Ovary (tissue), 7 donors: ENCODE measurements at regions not wholly inside any gene's neighbourhood (a gene's known extent, or its start where the extent isn't known, plus 50 kb on each side); places are given as distances from the start of the nearest gene placed in this dataset.

Experiments
- DNase-seq, 5 donors: peaks; one replicate each; pipeline ENCODE4 v3.0.0-alpha.2; 2019 to 2020
- H3K27ac ChIP-seq, 2 donors: fragments of 200-600 bp; one replicate each; pipeline versions ENCODE4 v1.5.1 to v1.8.0; 2019 to 2022
- H3K27me3 ChIP-seq: fragments of 200-600 bp; one replicate; pipeline ENCODE4 v1.8.0; 2022
- H3K36me3 ChIP-seq: fragments of 200-600 bp; sonication (generic); one replicate; pipeline ENCODE4 v1.5.1; 2019
- H3K4me1 ChIP-seq: one replicate; pipeline ENCODE4 v1.8.1; 2013; ENCODE audit warnings: mild to moderate bottlenecking, moderate library complexity; ENCODE audit not compliant: insufficient read depth
- H3K4me3 ChIP-seq: fragments of 200-600 bp; sonication (generic); one replicate; pipeline ENCODE4 v1.5.1; 2017
- H3K9me3 ChIP-seq, 2 donors: fragments of 200-600 bp in 1 of 2; sonication (generic) in 1 of 2; one replicate each; pipeline versions ENCODE4 v1.5.1 to v1.8.1; 2013 to 2019; ENCODE audit warnings: mild to moderate bottlenecking in 1 of 2, moderate library complexity in 1 of 2
- EP300 ChIP-seq: sonication (generic); formaldehyde crosslinking; IDR thresholded peaks from one replicate; pipeline ENCODE4 v1.6.1; 2017; ENCODE audit warnings: antibody characterized with exemption
- POLR2A ChIP-seq: fragments of 450-650 bp; IDR thresholded peaks from one replicate; pipeline ENCODE4 v1.6.1; 2017; ENCODE audit warnings: antibody characterized with exemption, mild to moderate bottlenecking, moderate library complexity
- WGBS, 3 donors: extraction: QIAGEN DNeasy Blood & Tissue Kit in 1 of 3; methylation state at CpG; one replicate each; pipeline versions ENCODE4 v1.1.5 to v1.1.7; 2013 to 2017; 5-methylcytosine and 5-hydroxymethylcytosine counted together
- intact Hi-C, 4 donors: fragments of 100-400 bp; cut with DNase I; formaldehyde crosslinking; loops; one replicate each; pipeline versions ENCODE4 v1.11.0 to v1.15.1; 2022 to 2023
- TF ChIP-seq, protein P1 (sequence below), 3 donors: fragments of 450-650 bp in 2 of 3; fragments of 200-600 bp in 1 of 3; IDR thresholded peaks; one replicate each; pipeline versions ENCODE4 v1.5.1 to v1.8.0; 2016 to 2022; ENCODE audit warnings: antibody characterized with exemption in 3 of 3, mild to moderate bottlenecking in 1 of 3
- donor health status: DM: no; HTN: no; CAD: no; lungs with moderate emphysema.
- donor health status: DM: no; HTN: no; CAD: no.
- donor health status: Bipolar disorder and iron deficiency.
- donor health status: DM: no; HTN: no; CAD: no.
- donor health status: DM: yes; HTN: yes; CAD: no.

- DNase-seq, result no peak
- TF ChIP-seq POLR2A (no peak), EP300 (no peak)
- TF ChIP-seq, protein P1, sequence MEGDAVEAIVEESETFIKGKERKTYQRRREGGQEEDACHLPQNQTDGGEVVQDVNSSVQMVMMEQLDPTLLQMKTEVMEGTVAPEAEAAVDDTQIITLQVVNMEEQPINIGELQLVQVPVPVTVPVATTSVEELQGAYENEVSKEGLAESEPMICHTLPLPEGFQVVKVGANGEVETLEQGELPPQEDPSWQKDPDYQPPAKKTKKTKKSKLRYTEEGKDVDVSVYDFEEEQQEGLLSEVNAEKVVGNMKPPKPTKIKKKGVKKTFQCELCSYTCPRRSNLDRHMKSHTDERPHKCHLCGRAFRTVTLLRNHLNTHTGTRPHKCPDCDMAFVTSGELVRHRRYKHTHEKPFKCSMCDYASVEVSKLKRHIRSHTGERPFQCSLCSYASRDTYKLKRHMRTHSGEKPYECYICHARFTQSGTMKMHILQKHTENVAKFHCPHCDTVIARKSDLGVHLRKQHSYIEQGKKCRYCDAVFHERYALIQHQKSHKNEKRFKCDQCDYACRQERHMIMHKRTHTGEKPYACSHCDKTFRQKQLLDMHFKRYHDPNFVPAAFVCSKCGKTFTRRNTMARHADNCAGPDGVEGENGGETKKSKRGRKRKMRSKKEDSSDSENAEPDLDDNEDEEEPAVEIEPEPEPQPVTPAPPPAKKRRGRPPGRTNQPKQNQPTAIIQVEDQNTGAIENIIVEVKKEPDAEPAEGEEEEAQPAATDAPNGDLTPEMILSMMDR (IDR thresholded peaks at IDR 0.05), result no peak
- Histone ChIP-seq H3K4me1 (no peaks in the 10 kb centered on the region), H3K36me3 (no peaks in the 10 kb centered on the region), H3K4me3 (no peak overlapping the region), H3K27ac (no peak overlapping the region), H3K27me3 (no peaks in the 10 kb centered on the region), H3K9me3 (no peaks in the 10 kb centered on the region)
- 63 to 71% (median 70%) methylated on average over 5 of the region's 5 CpGs for WGBS, 3 donors
- intact Hi-C loops, result no loop called here
Measured at GRCh38 chr14:54047645-54048308, 91.2 kb upstream of the BMP4 start.

- Histone ChIP-seq H3K36me3 (no peaks in the 10 kb centered on the region), H3K27ac (no peak overlapping the region), H3K27me3 (no peaks in the 10 kb centered on the region), H3K4me3 (no peak overlapping the region), H3K9me3 (no peaks in the 10 kb centered on the region), H3K4me1 (no peaks in the 10 kb centered on the region)
- intact Hi-C loops, result no loop called here
- TF ChIP-seq, protein P1 (IDR thresholded peaks at IDR 0.05), result no peak
- TF ChIP-seq POLR2A (no peak), EP300 (no peak)
- WGBS, 3 donors, result 95 to 96% (median 96%) methylated on average over 9 of the region's 9 CpGs
- DNase-seq, result no peak
Measured at GRCh38 chr14:54048311-54048710, 91.7 kb upstream of the BMP4 start.

DNA sequence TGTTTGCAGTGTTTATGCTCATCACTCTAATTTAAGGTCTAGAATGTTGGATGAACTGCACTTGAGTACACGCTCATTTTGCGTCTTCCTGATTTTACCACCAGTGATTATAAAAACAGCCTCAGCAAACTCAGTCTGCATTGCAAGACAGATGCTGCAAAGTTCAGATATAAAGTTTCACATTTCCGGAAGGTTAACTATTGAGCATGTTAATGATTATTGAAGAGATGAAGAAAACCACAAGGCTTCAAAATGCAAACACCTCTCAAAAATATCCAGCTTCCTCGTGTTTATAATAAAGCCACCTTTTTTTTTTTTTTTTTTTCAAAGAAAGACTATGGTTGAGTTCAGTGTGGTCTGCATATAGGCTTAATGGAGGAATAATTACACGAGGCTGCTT, 92.1 kb upstream of the BMP4 start:
- H3K4me1 ChIP-seq, result no peaks in the 10 kb centered on the region
- H3K27ac ChIP-seq, result no peak overlapping the region
- H3K9me3 ChIP-seq, result no peaks in the 10 kb centered on the region
- no peaks in the 10 kb centered on the region for H3K36me3 ChIP-seq
- intact Hi-C loops, result no loop called here
- no peak for DNase-seq
- TF ChIP-seq, protein P1 (IDR thresholded peaks at IDR 0.05), result no peak
- TF ChIP-seq POLR2A, result no peak
- TF ChIP-seq EP300, result no peak
- H3K4me3 ChIP-seq, result no peak overlapping the region
- WGBS, 3 donors, result 73 to 84% (median 81%) methylated on average over 5 of the region's 5 CpGs
- no peaks in the 10 kb centered on the region for H3K27me3 ChIP-seq

GRCh38 chr14:54050759-54051158, 94.1 kb upstream of the BMP4 start:
- DNase-seq, result no peak
- Histone ChIP-seq H3K4me1 (no peaks in the 10 kb centered on the region), H3K4me3 (no peak overlapping the region), H3K9me3 (no peaks in the 10 kb centered on the region), H3K27ac (no peak overlapping the region), H3K36me3 (no peaks in the 10 kb centered on the region), H3K27me3 (no peaks in the 10 kb centered on the region)
- intact Hi-C loops, result no loop called here
- 91 to 94% (median 92%) methylated on average over 3 of the region's 3 CpGs for whole genome bisulfite sequencing, 3 donors
- no peak for TF ChIP-seq EP300
- TF ChIP-seq POLR2A, result no peak
- TF ChIP-seq, protein P1 (IDR thresholded peaks at IDR 0.05), result no peak
